H9 (cell line): ENCODE measurements at regions not wholly inside any gene's neighbourhood (a gene's known extent, or its start where the extent isn't known, plus 50 kb on each side); places are given as distances from the start of the nearest gene placed in this dataset.

ENCODE experiments used
- DNase-seq: peaks from one replicate; pipeline ENCODE4 v3.0.0-alpha.2; 2017
- H2AFZ ChIP-seq: one replicate; pipeline ENCODE4 v1.6.1; 2013; ENCODE audit warnings: mild to moderate bottlenecking, low read length, control low read depth, moderate library complexity
- H2AK5ac ChIP-seq: 2 replicates; pipeline ENCODE4 v1.6.1; 2013; ENCODE audit warnings: low read length, control low read depth, mixed read lengths; ENCODE audit not compliant: insufficient read length
- H2BK120ac ChIP-seq: one replicate; pipeline ENCODE4 v1.6.1; 2013; ENCODE audit warnings: low read depth, mild to moderate bottlenecking, low read length, control low read depth, inconsistent platforms; ENCODE audit not compliant: poor library complexity, severe bottlenecking
- H2BK12ac ChIP-seq: 2 replicates; pipeline ENCODE4 v1.6.1; 2013; ENCODE audit warnings: low read length, control low read depth, mixed read lengths, low read depth; ENCODE audit not compliant: insufficient read length
- H2BK15ac ChIP-seq: 2 replicates; pipeline ENCODE4 v1.6.1; 2013; ENCODE audit warnings: low read depth, low read length, control low read depth
- H2BK20ac ChIP-seq: one replicate; pipeline ENCODE4 v1.6.1; 2013; ENCODE audit warnings: low read depth, mild to moderate bottlenecking, low read length, control low read depth, inconsistent platforms; ENCODE audit not compliant: poor library complexity, severe bottlenecking
- H2BK5ac ChIP-seq: 2 replicates; pipeline ENCODE4 v1.6.1; 2013; ENCODE audit warnings: low read length, control low read depth, mixed read lengths; ENCODE audit not compliant: insufficient read length
- H3K14ac ChIP-seq: 2 replicates; pipeline ENCODE4 v1.6.1; 2013; ENCODE audit warnings: low read length, control low read depth; ENCODE audit not compliant: insufficient read depth
- H3K18ac ChIP-seq: 2 replicates; pipeline ENCODE4 v1.6.1; 2013; ENCODE audit warnings: low read depth, mild to moderate bottlenecking, mixed read lengths, low read length, control low read depth; ENCODE audit not compliant: insufficient read length
- H3K23ac ChIP-seq: 2 replicates; pipeline ENCODE4 v1.6.1; 2013; ENCODE audit warnings: low read length, control low read depth, mixed read lengths, low read depth; ENCODE audit not compliant: insufficient read length
- H3K23me2 ChIP-seq: 2 replicates; pipeline ENCODE4 v1.6.1; 2013; ENCODE audit warnings: low read depth, mild to moderate bottlenecking, mixed read lengths, low read length, control low read depth; ENCODE audit not compliant: insufficient read length, poor library complexity, severe bottlenecking
- H3K27ac ChIP-seq: 2 replicates; pipeline ENCODE4 v1.5.1; 2013; ENCODE audit warnings: low read length, control low read depth, mixed read lengths, low read depth; ENCODE audit not compliant: insufficient read length
- H3K27me3 ChIP-seq: 2 replicates; pipeline ENCODE4 v1.6.1; 2013; ENCODE audit warnings: low read length, control low read depth, inconsistent platforms; ENCODE audit not compliant: insufficient read depth
- H3K4ac ChIP-seq: 2 replicates; pipeline ENCODE4 v1.6.1; 2013; ENCODE audit warnings: low read depth, mild to moderate bottlenecking, control low read depth, inconsistent platforms, low read length, moderate library complexity
- H3K4me1 ChIP-seq: 2 replicates; pipeline ENCODE4 v1.6.1; 2013; ENCODE audit warnings: low read length, control low read depth, inconsistent platforms; ENCODE audit not compliant: insufficient read depth
- H3K4me2 ChIP-seq: 2 replicates; pipeline ENCODE4 v1.6.1; 2013; ENCODE audit warnings: low read length, control low read depth, mixed read lengths; ENCODE audit not compliant: insufficient read length, insufficient read depth
- H3K56ac ChIP-seq: 2 replicates; pipeline ENCODE4 v1.6.1; 2013; ENCODE audit warnings: low read depth, mild to moderate bottlenecking, mixed read lengths, low read length, control low read depth; ENCODE audit not compliant: insufficient read length
- H3K79me1 ChIP-seq: 2 replicates; pipeline ENCODE4 v1.6.1; 2013; ENCODE audit warnings: low read depth, mild to moderate bottlenecking, moderate library complexity, low read length, control low read depth, inconsistent platforms; ENCODE audit not compliant: insufficient read depth, poor library complexity, severe bottlenecking
- H3K79me2 ChIP-seq: 2 replicates; pipeline ENCODE4 v1.6.1; 2013; ENCODE audit warnings: low read length, control low read depth, inconsistent platforms; ENCODE audit not compliant: insufficient read depth
- H3K9ac ChIP-seq: 2 replicates; pipeline ENCODE4 v1.6.1; 2013; ENCODE audit warnings: low read length, control low read depth, mixed read lengths; ENCODE audit not compliant: insufficient read length; ENCODE audit errors: extremely low read depth
- H3K9me3 ChIP-seq: one replicate; pipeline ENCODE4 v1.6.1; 2013; ENCODE audit warnings: low read depth, low read length, inconsistent platforms; ENCODE audit not compliant: control insufficient read depth
- H3T11ph ChIP-seq: one replicate; pipeline ENCODE4 v1.6.1; 2013; ENCODE audit warnings: mild to moderate bottlenecking, low read length, control low read depth, inconsistent platforms
- H4K20me1 ChIP-seq: one replicate; pipeline ENCODE4 v1.6.1; 2013; ENCODE audit not compliant: control insufficient read depth, insufficient read length, insufficient read depth
- H4K5ac ChIP-seq: 2 replicates; pipeline ENCODE4 v1.6.1; 2013; ENCODE audit warnings: low read depth, mild to moderate bottlenecking, mixed read lengths, low read length, control low read depth; ENCODE audit not compliant: insufficient read length
- H4K8ac ChIP-seq: replicated peaks from 2 replicates; pipeline ENCODE4 v1.6.1; 2013; ENCODE audit warnings: low read length, control low read depth, mixed read lengths, low read depth; ENCODE audit not compliant: insufficient read length
- H4K91ac ChIP-seq: 2 replicates; pipeline ENCODE4 v1.6.1; 2013; ENCODE audit warnings: low read depth, mild to moderate bottlenecking, moderate library complexity, mixed read lengths, low read length, control low read depth; ENCODE audit not compliant: insufficient read length
- H3K27ac Mint-ChIP-seq, 3 experiments: 2 replicates in 2 of 3; 3 replicates in 1 of 3; pipeline ENCODE4 v1.8.0; 2020 to 2021; ENCODE audit warnings: mixed read lengths in 3 of 3, mild to moderate bottlenecking in 1 of 3, moderate library complexity in 1 of 3
- H3K27me3 Mint-ChIP-seq: 2 replicates; pipeline ENCODE4 v1.8.0; 2021; ENCODE audit warnings: low read depth, mild to moderate bottlenecking, moderate library complexity, mixed read lengths
- H3K36me3 Mint-ChIP-seq, 3 experiments: 2 replicates in 2 of 3; 3 replicates in 1 of 3; pipeline ENCODE4 v1.8.0; 2020 to 2021; ENCODE audit warnings: low read depth in 3 of 3, mixed read lengths in 3 of 3; ENCODE audit not compliant: insufficient read depth in 1 of 3
- H3K4me1 Mint-ChIP-seq, 2 experiments: 2 replicates each; pipeline ENCODE4 v1.8.0; 2020; ENCODE audit warnings: mixed read lengths in 2 of 2
- H3K4me3 Mint-ChIP-seq, 2 experiments: 2 replicates in 1 of 2; 3 replicates in 1 of 2; pipeline ENCODE4 v1.8.0; 2020 to 2021; ENCODE audit warnings: mild to moderate bottlenecking in 2 of 2, mixed read lengths in 2 of 2, moderate library complexity in 1 of 2
- H3K9me3 Mint-ChIP-seq, 2 experiments: 2 replicates in 1 of 2; 3 replicates in 1 of 2; pipeline ENCODE4 v1.8.0; 2020; ENCODE audit warnings: mild to moderate bottlenecking in 2 of 2, mixed read lengths in 2 of 2, moderate library complexity in 1 of 2
- CTCF ChIP-seq: fragments of 200-600 bp; sonication (generic); conservative IDR thresholded peaks from 3 replicates; pipeline ENCODE4 v1.8.0; 2021; ENCODE audit warnings: antibody characterized with exemption, mild to moderate bottlenecking
- WGBS: extraction: QIAGEN DNeasy Blood & Tissue Kit; methylation state at CpG from one replicate; pipeline ENCODE4 v1.1.7; 2013; ENCODE audit warnings: missing lambda C conversion rate, low lambda C conversion rate, mixed read lengths; ENCODE audit not compliant: insufficient read length; ENCODE audit errors: extremely low coverage; 5-methylcytosine and 5-hydroxymethylcytosine counted together

GRCh38 chr7:66453340-66453739, 175.3 kb upstream of the KCTD7 start:
- H3K27ac ChIP-seq, result no peak overlapping the region
- no peaks in the 10 kb centered on the region for H3K4me1 ChIP-seq
- H2AFZ ChIP-seq, result no peak overlapping the region
- H2BK120ac ChIP-seq, result no peak overlapping the region
- no peak overlapping the region for H3K14ac ChIP-seq
- H3K79me2 ChIP-seq, result no peaks in the 10 kb centered on the region
- H2BK5ac ChIP-seq, result no peak overlapping the region
- no CpG with 5 or more reads among the region's 6 CpGs for WGBS
- no peak overlapping the region for H3K18ac ChIP-seq
- no peak overlapping the region for H3K4me2 ChIP-seq
- H3K9ac ChIP-seq, result no peak overlapping the region
- H3K23ac ChIP-seq, result no peak overlapping the region
- H2AK5ac ChIP-seq, result no peak overlapping the region
- H3T11ph ChIP-seq, result no peak overlapping the region
- no peak overlapping the region for H3K4ac ChIP-seq
- no peaks in the 10 kb centered on the region for H3K27me3 ChIP-seq
- H4K91ac ChIP-seq, result no peak overlapping the region
- H2BK15ac ChIP-seq, result no peak overlapping the region
- Mint-ChIP-seq H3K27ac (no peak overlapping the region), H3K9me3 (no peaks in the 10 kb centered on the region), H3K36me3 (peaks cover 0 to 8% (median 8%) of the 10 kb centered on the region in 3 experiments; a peak in 3 of 7 replicates), H3K27me3 (no peaks in the 10 kb centered on the region), H3K4me1 (no peaks in the 10 kb centered on the region), H3K4me3 (no peak overlapping the region)
- DNase-seq, result no peak
- no peaks in the 10 kb centered on the region for H4K20me1 ChIP-seq
- no peak overlapping the region for H4K8ac ChIP-seq
- no peaks in the 10 kb centered on the region for H3K79me1 ChIP-seq
- H3K23me2 ChIP-seq, result no peaks in the 10 kb centered on the region
- H4K5ac ChIP-seq, result no peak overlapping the region
- TF ChIP-seq CTCF, result no peak
- no peak overlapping the region for H2BK20ac ChIP-seq
- H3K9me3 ChIP-seq, result no peaks in the 10 kb centered on the region
- H2BK12ac ChIP-seq, result no peak overlapping the region
- H3K56ac ChIP-seq, result no peak overlapping the region
